ENCODE measurements at regions not wholly inside any gene's neighbourhood (a gene's known extent, or its start where the extent isn't known, plus 50 kb on each side); places are given as distances from the start of the nearest gene placed in this dataset.

DNA sequence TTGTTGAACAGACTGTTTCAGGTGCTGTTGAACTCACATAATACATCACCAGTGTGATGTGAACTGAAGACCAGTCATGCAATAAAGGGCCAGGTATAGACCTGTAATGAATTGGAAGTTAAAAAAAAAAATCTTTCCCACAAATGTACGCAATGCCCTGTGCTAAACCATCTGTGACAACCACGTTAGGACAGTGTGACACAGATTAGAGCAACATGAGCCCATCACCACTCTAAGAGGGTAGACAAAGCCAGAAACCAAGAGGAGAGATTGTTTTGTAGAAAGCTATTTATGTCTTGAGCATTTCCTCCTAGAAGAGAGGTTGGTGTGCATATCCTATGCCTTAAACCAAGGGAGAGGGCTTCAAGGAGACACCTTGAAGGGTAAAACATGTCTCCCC is 77.0 kb upstream of the BEND6 start:
- Histone ChIP-seq H3K9me3 (ENCODE audit: insufficient read depth, low read depth, low read length) (no peaks in the 10 kb centered on the region), H2AFZ (ENCODE audit: low read length) (no peak overlapping the region), H4K20me1 (ENCODE audit: insufficient read depth, low read length, poor library complexity, severe bottlenecking) (no peaks in the 10 kb centered on the region), H3K9ac (ENCODE audit: low read depth, low read length, poor library complexity, severe bottlenecking) (no peak overlapping the region), H3F3A (ENCODE audit: low read depth) (no peaks in the 10 kb centered on the region), H3K79me2 (ENCODE audit: insufficient read depth, low read length) (no peaks in the 10 kb centered on the region), H3K4me3 (ENCODE audit: low read length, poor library complexity, severe bottlenecking) (no peak overlapping the region), H3K4me2 (ENCODE audit: low read depth, low read length, poor library complexity, severe bottlenecking) (no peak overlapping the region), H3K27me3 (ENCODE audit: insufficient read depth, low read length, poor library complexity, severe bottlenecking) (no peaks in the 10 kb centered on the region), H3K9me2 (replicated peaks; ENCODE audit: low read depth, low read length) (no peaks in the 10 kb centered on the region), H3K4me1 (ENCODE audit: insufficient read depth, low read length, poor library complexity, severe bottlenecking) (no peaks in the 10 kb centered on the region), H3K36me3 (ENCODE audit: insufficient read depth, low read length) (no peaks in the 10 kb centered on the region)
- TF ChIP-seq, protein P1, sequence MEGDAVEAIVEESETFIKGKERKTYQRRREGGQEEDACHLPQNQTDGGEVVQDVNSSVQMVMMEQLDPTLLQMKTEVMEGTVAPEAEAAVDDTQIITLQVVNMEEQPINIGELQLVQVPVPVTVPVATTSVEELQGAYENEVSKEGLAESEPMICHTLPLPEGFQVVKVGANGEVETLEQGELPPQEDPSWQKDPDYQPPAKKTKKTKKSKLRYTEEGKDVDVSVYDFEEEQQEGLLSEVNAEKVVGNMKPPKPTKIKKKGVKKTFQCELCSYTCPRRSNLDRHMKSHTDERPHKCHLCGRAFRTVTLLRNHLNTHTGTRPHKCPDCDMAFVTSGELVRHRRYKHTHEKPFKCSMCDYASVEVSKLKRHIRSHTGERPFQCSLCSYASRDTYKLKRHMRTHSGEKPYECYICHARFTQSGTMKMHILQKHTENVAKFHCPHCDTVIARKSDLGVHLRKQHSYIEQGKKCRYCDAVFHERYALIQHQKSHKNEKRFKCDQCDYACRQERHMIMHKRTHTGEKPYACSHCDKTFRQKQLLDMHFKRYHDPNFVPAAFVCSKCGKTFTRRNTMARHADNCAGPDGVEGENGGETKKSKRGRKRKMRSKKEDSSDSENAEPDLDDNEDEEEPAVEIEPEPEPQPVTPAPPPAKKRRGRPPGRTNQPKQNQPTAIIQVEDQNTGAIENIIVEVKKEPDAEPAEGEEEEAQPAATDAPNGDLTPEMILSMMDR (conservative IDR thresholded peaks at IDR 0.05; ENCODE audit: low read length) = no peak
- no peak for TF ChIP-seq EZH2phosphoT487 (IDR thresholded peaks at IDR 0.05; ENCODE audit: borderline replicate concordance)

DNA sequence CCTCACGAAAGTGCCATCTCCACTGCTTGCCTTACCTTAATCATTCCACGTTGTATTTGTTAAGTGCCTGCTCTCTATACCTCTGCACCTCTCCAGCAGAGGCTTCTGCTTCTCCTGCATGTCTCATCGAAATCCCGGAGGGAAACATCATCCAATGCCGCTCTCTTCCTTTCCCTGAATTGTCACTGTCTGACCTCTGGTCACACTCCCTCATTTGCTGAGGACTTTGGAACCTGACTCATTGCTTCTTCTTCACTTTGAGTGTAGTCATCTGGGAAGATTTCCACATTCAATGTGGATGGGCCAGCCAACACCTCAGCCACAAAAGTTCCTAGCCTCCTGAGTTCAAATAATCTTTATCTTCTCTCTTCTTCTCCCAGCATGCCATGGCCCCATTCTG is 78.9 kb upstream of the BEND6 start:
- no peak overlapping the region for H3K4me3 ChIP-seq (ENCODE audit: low read length, poor library complexity, severe bottlenecking)
- no peak overlapping the region for H3K9ac ChIP-seq (ENCODE audit: low read depth, low read length, poor library complexity, severe bottlenecking)
- H3F3A ChIP-seq (ENCODE audit: low read depth) = no peaks in the 10 kb centered on the region
- H4K20me1 ChIP-seq (ENCODE audit: insufficient read depth, low read length, poor library complexity, severe bottlenecking) = no peaks in the 10 kb centered on the region
- TF ChIP-seq, protein P1 (conservative IDR thresholded peaks at IDR 0.05; ENCODE audit: low read length) = no peak
- no peak for TF ChIP-seq EZH2phosphoT487 (IDR thresholded peaks at IDR 0.05; ENCODE audit: borderline replicate concordance)
- no peaks in the 10 kb centered on the region for H3K79me2 ChIP-seq (ENCODE audit: insufficient read depth, low read length)
- no peaks in the 10 kb centered on the region for H3K27me3 ChIP-seq (ENCODE audit: insufficient read depth, low read length, poor library complexity, severe bottlenecking)
- H3K36me3 ChIP-seq (ENCODE audit: insufficient read depth, low read length) = no peaks in the 10 kb centered on the region
- no peak overlapping the region for H3K4me2 ChIP-seq (ENCODE audit: low read depth, low read length, poor library complexity, severe bottlenecking)
- no peaks in the 10 kb centered on the region for H3K9me2 ChIP-seq (replicated peaks; ENCODE audit: low read depth, low read length)
- H3K9me3 ChIP-seq (ENCODE audit: insufficient read depth, low read depth, low read length) = no peaks in the 10 kb centered on the region
- H2AFZ ChIP-seq (ENCODE audit: low read length) = no peak overlapping the region
- no peaks in the 10 kb centered on the region for H3K4me1 ChIP-seq (ENCODE audit: insufficient read depth, low read length, poor library complexity, severe bottlenecking)

DNA sequence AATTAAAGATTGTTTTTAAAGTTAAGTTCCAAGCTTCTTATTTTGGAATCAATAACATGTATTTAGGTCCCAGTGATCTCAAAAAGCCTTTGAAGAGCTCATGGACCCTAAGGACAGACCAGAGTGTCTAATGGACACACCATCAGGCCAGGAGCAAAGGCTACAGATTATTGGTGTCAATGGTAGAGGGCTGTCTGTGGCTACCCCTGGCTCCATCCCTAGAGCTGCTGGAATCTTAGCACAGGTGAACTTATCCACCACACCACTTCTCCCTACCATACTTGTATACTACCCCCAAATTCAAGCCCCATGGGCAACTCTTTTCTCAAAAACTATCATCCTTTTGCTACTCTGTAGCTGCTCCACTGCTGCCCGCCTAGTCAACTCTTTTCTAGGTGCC is 79.4 kb upstream of the BEND6 start:
- Histone ChIP-seq H3K9ac (ENCODE audit: low read depth, low read length, poor library complexity, severe bottlenecking) (no peak overlapping the region), H3K27me3 (ENCODE audit: insufficient read depth, low read length, poor library complexity, severe bottlenecking) (no peaks in the 10 kb centered on the region), H2AFZ (ENCODE audit: low read length) (no peak overlapping the region), H3F3A (ENCODE audit: low read depth) (no peaks in the 10 kb centered on the region), H3K79me2 (ENCODE audit: insufficient read depth, low read length) (no peaks in the 10 kb centered on the region), H3K9me2 (replicated peaks; ENCODE audit: low read depth, low read length) (no peaks in the 10 kb centered on the region), H3K4me3 (ENCODE audit: low read length, poor library complexity, severe bottlenecking) (no peak overlapping the region), H4K20me1 (ENCODE audit: insufficient read depth, low read length, poor library complexity, severe bottlenecking) (no peaks in the 10 kb centered on the region), H3K4me2 (ENCODE audit: low read depth, low read length, poor library complexity, severe bottlenecking) (no peak overlapping the region), H3K36me3 (ENCODE audit: insufficient read depth, low read length) (no peaks in the 10 kb centered on the region), H3K9me3 (ENCODE audit: insufficient read depth, low read depth, low read length) (no peaks in the 10 kb centered on the region), H3K4me1 (ENCODE audit: insufficient read depth, low read length, poor library complexity, severe bottlenecking) (no peaks in the 10 kb centered on the region)
- TF ChIP-seq, protein P1 (conservative IDR thresholded peaks at IDR 0.05; ENCODE audit: low read length) = no peak
- TF ChIP-seq EZH2phosphoT487 (IDR thresholded peaks at IDR 0.05; ENCODE audit: borderline replicate concordance) = no peak
